ENCODE measurements at regions not wholly inside any gene's neighbourhood (a gene's known extent, or its start where the extent isn't known, plus 50 kb on each side); places are given as distances from the start of the nearest gene placed in this dataset.
A peak's percentile ranks its signal among the peaks of the same experiment; 100 is the strongest.

GRCh38 chr21:43353282-43354025 lies 73.5 kb downstream of the SIK1 start:
- ChIA-PET CTCF (no interaction called here), POLR2A (interaction anchor here (1.0 to 1.9 kb wide), 6 partner anchors 9 to 46 kb away, joined by 3 to 13 read pairs (median 5); no protein-coding TSS in a partner anchor)
- no peaks in the 10 kb centered on the region for H3K36me3 Mint-ChIP-seq (ENCODE audit: low read depth)
- H3K27me3 Mint-ChIP-seq = no peaks in the 10 kb centered on the region
- no peaks in the 10 kb centered on the region for H3K9me3 Mint-ChIP-seq
- H3K4me3 Mint-ChIP-seq = peak overlapping the region; percentile 57
- ATAC-seq (ENCODE audit: low read depth) = no peak
- TF ChIP-seq CTCF (IDR thresholded peaks at IDR 0.05) = no peak
- H3K27ac Mint-ChIP-seq = peak overlapping the region; percentile 95
- DNase-seq = no peak
- peaks cover 43% of the 10 kb centered on the region for H3K4me1 Mint-ChIP-seq
- intact Hi-C loops (cut with micrococcal nuclease) = loop anchor here (1.0 to 2.0 kb wide), 2 partner anchors 8 to 47 kb away; no protein-coding TSS in a partner anchor

GRCh38 chr21:43352568-43353281 lies 74.2 kb downstream of the SIK1 start:
- no peaks in the 10 kb centered on the region for H3K27me3 Mint-ChIP-seq
- ChIA-PET POLR2A (interaction anchor here (1.0 to 1.9 kb wide), 5 partner anchors 10 to 46 kb away, joined by 3 to 13 read pairs (median 7); no protein-coding TSS in a partner anchor), CTCF (no interaction called here)
- intact Hi-C loops (cut with micrococcal nuclease) = loop anchor here (1.0 to 2.0 kb wide), 2 partner anchors 9 to 46 kb away; no protein-coding TSS in a partner anchor
- DNase-seq = no peak
- peak overlapping the region; percentile 95 for H3K27ac Mint-ChIP-seq
- ATAC-seq (ENCODE audit: low read depth) = peak; percentile 79
- peak overlapping the region; percentile 57 for H3K4me3 Mint-ChIP-seq
- no peak for TF ChIP-seq CTCF (IDR thresholded peaks at IDR 0.05)
- H3K9me3 Mint-ChIP-seq = no peaks in the 10 kb centered on the region
- no peaks in the 10 kb centered on the region for H3K36me3 Mint-ChIP-seq (ENCODE audit: low read depth)
- H3K4me1 Mint-ChIP-seq = peaks cover 41% of the 10 kb centered on the region

GRCh38 chr21:43352154-43352537 lies 74.8 kb downstream of the SIK1 start:
- ATAC-seq (ENCODE audit: low read depth) (no peak), DNase-seq (no peak)
- Mint-ChIP-seq H3K36me3 (ENCODE audit: low read depth) (no peaks in the 10 kb centered on the region), H3K4me1 (peaks cover 41% of the 10 kb centered on the region), H3K27me3 (no peaks in the 10 kb centered on the region), H3K9me3 (no peaks in the 10 kb centered on the region), H3K27ac (peak overlapping the region; percentile 95), H3K4me3 (no peak overlapping the region)
- no peak for TF ChIP-seq CTCF (IDR thresholded peaks at IDR 0.05)
- POLR2A ChIA-PET = interaction anchor here (1.0 to 1.9 kb wide), 5 partner anchors 11 to 45 kb away, joined by 3 to 13 read pairs (median 7); no protein-coding TSS in a partner anchor
- intact Hi-C loops (cut with micrococcal nuclease) = loop anchor here (2.0 kb wide), 1 partner anchor 45 kb away; no protein-coding TSS in a partner anchor
- CTCF ChIA-PET = no interaction called here

- H3K4me1 Mint-ChIP-seq = peaks cover 41% of the 10 kb centered on the region
- no peak for ATAC-seq (ENCODE audit: low read depth)
- peak overlapping the region; percentile 95 for H3K27ac Mint-ChIP-seq
- POLR2A ChIA-PET = interaction anchor here (0.7 to 1.9 kb wide), 3 partner anchors 18 to 44 kb away, joined by 3 to 7 read pairs (median 3); no protein-coding TSS in a partner anchor
- no peaks in the 10 kb centered on the region for H3K36me3 Mint-ChIP-seq (ENCODE audit: low read depth)
- no peak for DNase-seq
- intact Hi-C loops (cut with micrococcal nuclease) = loop anchor here (2.0 kb wide), 1 partner anchor 45 kb away; no protein-coding TSS in a partner anchor
- no peak overlapping the region for H3K4me3 Mint-ChIP-seq
- no peak for TF ChIP-seq CTCF (IDR thresholded peaks at IDR 0.05)
- H3K9me3 Mint-ChIP-seq = no peaks in the 10 kb centered on the region
- CTCF ChIA-PET = no interaction called here
- no peaks in the 10 kb centered on the region for H3K27me3 Mint-ChIP-seq
These were observed 75.3 kb downstream of the SIK1 start for GRCh38 chr21:43351501-43352153.

All from activated B cell treated with CpG ODN at 0.5 μM for 24 hours (primary cell).